SK-N-MC (cell line): ENCODE measurements at regions not wholly inside any gene's neighbourhood (a gene's known extent, or its start where the extent isn't known, plus 50 kb on each side); places are given as distances from the start of the nearest gene placed in this dataset.

ENCODE experiments used
- EZH2 ChIP-seq: fragments of 200-600 bp; sonication (generic); IDR thresholded peaks from one replicate; pipeline ENCODE4 v1.6.1; 2017; ENCODE audit warnings: antibody characterized with exemption
- FOXP2 ChIP-seq: optimal IDR thresholded peaks from 2 replicates; pipeline ENCODE3; 2011; ENCODE audit warnings: mild to moderate bottlenecking, moderate library complexity; ENCODE audit not compliant: insufficient read depth; ENCODE audit errors: extremely low read length, control extremely low read depth
- POLR2AphosphoS5 ChIP-seq: IDR thresholded peaks from 2 replicates; pipeline ENCODE4 v1.6.1; 2012; ENCODE audit warnings: mild to moderate bottlenecking, low read depth, low read length, borderline replicate concordance

DNA sequence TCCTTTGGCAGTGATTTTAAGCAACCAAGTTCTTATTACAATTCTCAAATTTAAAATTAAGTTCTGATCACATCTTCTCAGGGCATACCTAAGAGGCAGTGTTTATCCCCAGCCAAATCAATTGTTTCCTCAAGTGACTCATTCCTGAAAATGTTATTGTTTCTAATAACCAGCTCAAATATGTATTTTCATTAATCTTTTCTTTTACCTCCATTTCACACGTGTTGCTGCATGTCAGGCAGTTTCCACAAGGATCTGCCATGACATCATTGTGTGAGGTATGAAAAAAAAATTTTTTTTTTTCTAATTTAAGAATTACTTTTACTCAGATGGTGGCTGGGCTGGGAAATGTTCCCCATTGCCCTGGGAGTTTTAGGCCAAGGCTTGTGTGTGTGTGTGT lies 113.0 kb upstream of the NTRK2 start:
- TF ChIP-seq POLR2AphosphoS5: no peak
- no peak for TF ChIP-seq EZH2
- TF ChIP-seq FOXP2: no peak
